ENCODE measurements at regions not wholly inside any gene's neighbourhood (a gene's known extent, or its start where the extent isn't known, plus 50 kb on each side); places are given as distances from the start of the nearest gene placed in this dataset.

- H3K9me3 ChIP-seq (ENCODE audit: control insufficient read depth in 4 of 4, low read length in 3 of 4), result no peaks in the 10 kb centered on the region
- 81% methylated on average over 4 of the region's 4 CpGs for WGBS
Measured at GRCh38 chr5:88548136-88548805, 279.6 kb upstream of the TMEM161B start.

GRCh38 chr5:88545338-88545737 lies 276.7 kb upstream of the TMEM161B start:
- H3K27ac ChIP-seq (ENCODE audit: low read depth in 1 of 2, low read length in 2 of 2), result no peak overlapping the region
- H3K36me3 ChIP-seq (ENCODE audit: control insufficient read depth in 4 of 4, insufficient read depth in 3 of 4, low read depth in 1 of 4, low read length in 3 of 4), result no peaks in the 10 kb centered on the region
- TF ChIP-seq, protein P1, sequence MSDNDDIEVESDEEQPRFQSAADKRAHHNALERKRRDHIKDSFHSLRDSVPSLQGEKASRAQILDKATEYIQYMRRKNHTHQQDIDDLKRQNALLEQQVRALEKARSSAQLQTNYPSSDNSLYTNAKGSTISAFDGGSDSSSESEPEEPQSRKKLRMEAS (IDR thresholded peaks at IDR 0.05), result no peak
- no peak for TF ChIP-seq FOXA1 (IDR thresholded peaks at IDR 0.05)
- TF ChIP-seq NR2F2 (IDR thresholded peaks at IDR 0.05), result no peak
- no peak for TF ChIP-seq TAF1 (conservative IDR thresholded peaks at IDR 0.05)
- TF ChIP-seq FOXA2 (IDR thresholded peaks at IDR 0.05), result no peak
- TF ChIP-seq RAD21 (IDR thresholded peaks at IDR 0.05), result no peak
- no peak for TF ChIP-seq SP1 (IDR thresholded peaks at IDR 0.05)
- TF ChIP-seq EGR1 (IDR thresholded peaks at IDR 0.05; ENCODE audit: low read depth in 2 of 2), result no peak
- no peak for TF ChIP-seq JUND (IDR thresholded peaks at IDR 0.05)
- TF ChIP-seq REST (IDR thresholded peaks at IDR 0.05), result no peak
- TF ChIP-seq CTCF (IDR thresholded peaks at IDR 0.05; ENCODE audit: low read depth, low read length, missing input control), result no peak
- TF ChIP-seq ATF3 (IDR thresholded peaks at IDR 0.05), result no peak
- TF ChIP-seq RXRA (IDR thresholded peaks at IDR 0.05), result no peak
- no peaks in the 10 kb centered on the region for H3K27me3 ChIP-seq (ENCODE audit: control insufficient read depth in 4 of 4, insufficient read depth in 4 of 4, low read length in 3 of 4)
- H3K9me3 ChIP-seq (ENCODE audit: control insufficient read depth in 4 of 4, low read length in 3 of 4), result no peaks in the 10 kb centered on the region
- H3K4me3 ChIP-seq (ENCODE audit: low read depth in 1 of 3, low read length in 3 of 3), result no peak overlapping the region
- H3K4me1 ChIP-seq (ENCODE audit: control insufficient read depth in 4 of 4, insufficient read depth in 4 of 4, low read length in 3 of 4), result no peaks in the 10 kb centered on the region
- no peak overlapping the region for H3K9ac ChIP-seq (ENCODE audit: low read depth in 1 of 2, low read length in 2 of 2)
- DNase-seq (ENCODE audit: low spot score), result no peak

More at GRCh38 chr5:88548136-88548805, 279.6 kb upstream of the TMEM161B start:
- no peaks in the 10 kb centered on the region for H3K27me3 ChIP-seq (ENCODE audit: control insufficient read depth in 4 of 4, insufficient read depth in 4 of 4, low read length in 3 of 4)
- H3K27ac ChIP-seq (ENCODE audit: low read depth in 1 of 2, low read length in 2 of 2), result no peak overlapping the region
- DNase-seq (ENCODE audit: low spot score), result no peak
- H3K36me3 ChIP-seq (ENCODE audit: control insufficient read depth in 4 of 4, insufficient read depth in 3 of 4, low read depth in 1 of 4, low read length in 3 of 4), result no peaks in the 10 kb centered on the region
- H3K4me1 ChIP-seq (ENCODE audit: control insufficient read depth in 4 of 4, insufficient read depth in 4 of 4, low read length in 3 of 4), result no peaks in the 10 kb centered on the region
- H3K9ac ChIP-seq (ENCODE audit: low read depth in 1 of 2, low read length in 2 of 2), result no peak overlapping the region
- TF ChIP-seq GABPA (IDR thresholded peaks at IDR 0.05 in 1 of 2, conservative IDR thresholded peaks at IDR 0.05 in 1 of 2) (no peak), EGR1 (IDR thresholded peaks at IDR 0.05; ENCODE audit: low read depth in 2 of 2) (no peak), FOXA1 (IDR thresholded peaks at IDR 0.05) (no peak), FOXA2 (IDR thresholded peaks at IDR 0.05) (no peak), HNF4A (conservative IDR thresholded peaks at IDR 0.05) (no peak), YY1 (IDR thresholded peaks at IDR 0.05) (no peak), HNF4G (IDR thresholded peaks at IDR 0.05) (no peak)
- TF ChIP-seq, protein P2, sequence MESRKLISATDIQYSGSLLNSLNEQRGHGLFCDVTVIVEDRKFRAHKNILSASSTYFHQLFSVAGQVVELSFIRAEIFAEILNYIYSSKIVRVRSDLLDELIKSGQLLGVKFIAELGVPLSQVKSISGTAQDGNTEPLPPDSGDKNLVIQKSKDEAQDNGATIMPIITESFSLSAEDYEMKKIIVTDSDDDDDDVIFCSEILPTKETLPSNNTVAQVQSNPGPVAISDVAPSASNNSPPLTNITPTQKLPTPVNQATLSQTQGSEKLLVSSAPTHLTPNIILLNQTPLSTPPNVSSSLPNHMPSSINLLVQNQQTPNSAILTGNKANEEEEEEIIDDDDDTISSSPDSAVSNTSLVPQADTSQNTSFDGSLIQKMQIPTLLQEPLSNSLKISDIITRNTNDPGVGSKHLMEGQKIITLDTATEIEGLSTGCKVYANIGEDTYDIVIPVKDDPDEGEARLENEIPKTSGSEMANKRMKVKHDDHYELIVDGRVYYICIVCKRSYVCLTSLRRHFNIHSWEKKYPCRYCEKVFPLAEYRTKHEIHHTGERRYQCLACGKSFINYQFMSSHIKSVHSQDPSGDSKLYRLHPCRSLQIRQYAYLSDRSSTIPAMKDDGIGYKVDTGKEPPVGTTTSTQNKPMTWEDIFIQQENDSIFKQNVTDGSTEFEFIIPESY (IDR thresholded peaks at IDR 0.05), result no peak
- H3K4me3 ChIP-seq (ENCODE audit: low read depth in 1 of 3, low read length in 3 of 3), result no peak overlapping the region
